T follicular helper cell (primary cell): ENCODE measurements at regions not wholly inside any gene's neighbourhood (a gene's known extent, or its start where the extent isn't known, plus 50 kb on each side); places are given as distances from the start of the nearest gene placed in this dataset.
"Not testable (repeated sequence)": the region's sequence is repeated elsewhere in the genome, so short reads cannot be mapped to it uniquely, and the experiment has no call there.

Experiments
- DNase-seq: peaks from one replicate; pipeline ENCODE4 v3.0.0-alpha.2; 2020; ENCODE audit warnings: low read depth

DNA sequence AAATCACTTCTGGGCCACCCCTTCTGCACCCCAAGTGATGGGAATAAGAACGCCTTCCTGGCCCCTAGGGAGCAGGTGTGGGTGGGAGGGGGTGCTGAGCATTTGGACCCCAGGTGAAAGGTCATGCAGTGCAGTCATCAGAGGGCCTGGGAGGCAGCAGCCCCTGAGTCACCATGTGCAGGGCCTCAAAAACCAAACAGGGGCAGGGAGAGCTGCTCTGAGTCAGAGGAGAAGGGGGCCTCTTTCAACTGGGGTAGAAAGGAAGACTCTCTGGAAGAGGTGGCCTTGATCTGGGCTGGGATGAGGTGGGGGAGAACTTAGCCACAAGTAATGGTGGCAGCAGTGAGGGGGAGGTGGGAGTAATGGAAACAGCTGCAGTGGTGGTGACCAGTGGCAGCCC, 164.3 kb downstream of the BUB3 start:
- DNase-seq = no peak

DNA sequence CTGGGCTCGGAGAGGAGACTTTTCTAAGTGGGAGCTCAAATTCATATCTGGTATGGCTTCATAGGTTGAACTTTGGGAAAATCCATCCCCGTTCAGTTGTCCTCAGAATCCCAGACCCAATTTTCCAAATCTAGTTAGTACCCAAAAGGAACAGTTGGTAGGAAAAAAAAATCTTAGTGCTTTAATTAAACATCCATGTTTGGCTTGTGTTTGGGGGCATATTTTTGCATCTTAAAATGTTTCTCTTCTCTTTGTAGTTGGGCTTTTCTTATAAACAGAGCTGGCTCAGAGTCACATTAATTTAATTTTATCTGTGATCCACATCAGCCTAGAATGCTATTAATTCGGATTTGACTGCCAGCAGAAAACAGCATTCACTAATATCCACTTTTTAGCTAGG, 165.9 kb downstream of the BUB3 start:
- no peak for DNase-seq

DNA sequence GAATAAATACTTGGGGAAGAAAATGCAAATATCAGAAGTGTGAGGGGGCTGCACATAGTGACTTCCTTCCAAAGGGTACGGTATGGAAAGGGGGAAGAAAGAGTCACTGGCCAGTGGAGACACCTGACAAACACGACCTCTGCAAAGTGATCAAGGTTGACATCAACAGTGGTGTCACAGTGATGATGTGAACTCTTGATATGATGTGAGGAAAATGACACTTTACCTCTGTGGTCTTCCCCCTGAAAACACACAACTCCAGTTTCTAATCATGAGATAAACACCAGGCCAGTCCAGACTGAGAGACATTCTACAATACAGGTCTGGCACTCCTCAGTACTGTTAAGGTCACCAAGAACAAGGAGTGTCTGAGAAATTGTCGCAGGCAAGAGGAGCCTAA, 169.7 kb downstream of the BUB3 start:
- no peak for DNase-seq

DNA sequence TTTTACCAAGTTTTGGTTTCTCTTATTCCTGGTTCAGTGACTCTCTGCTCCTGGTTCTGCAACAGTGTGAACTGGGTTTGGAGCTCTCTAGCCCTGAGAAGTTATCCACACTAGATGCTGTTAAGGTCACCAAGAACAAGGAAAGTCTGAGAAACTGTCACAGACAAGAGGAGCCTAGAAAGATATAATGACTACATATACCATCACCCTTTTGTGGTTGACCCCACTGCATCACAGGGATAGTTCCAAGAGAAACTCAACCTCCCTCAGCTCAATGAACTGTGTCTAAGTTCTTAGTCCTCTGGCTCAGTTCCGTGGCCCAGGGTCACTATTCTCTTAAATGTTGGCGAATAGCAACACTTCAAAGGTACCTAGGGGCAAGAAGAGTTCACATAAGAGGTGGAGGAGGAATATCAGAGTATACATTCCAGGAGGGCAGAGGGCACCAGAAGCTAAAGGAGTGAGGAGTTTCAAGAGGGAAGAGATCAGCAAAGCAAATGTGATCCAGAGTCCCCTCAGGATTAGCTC, 171.5 kb downstream of the BUB3 start:
- no peak for DNase-seq

DNA sequence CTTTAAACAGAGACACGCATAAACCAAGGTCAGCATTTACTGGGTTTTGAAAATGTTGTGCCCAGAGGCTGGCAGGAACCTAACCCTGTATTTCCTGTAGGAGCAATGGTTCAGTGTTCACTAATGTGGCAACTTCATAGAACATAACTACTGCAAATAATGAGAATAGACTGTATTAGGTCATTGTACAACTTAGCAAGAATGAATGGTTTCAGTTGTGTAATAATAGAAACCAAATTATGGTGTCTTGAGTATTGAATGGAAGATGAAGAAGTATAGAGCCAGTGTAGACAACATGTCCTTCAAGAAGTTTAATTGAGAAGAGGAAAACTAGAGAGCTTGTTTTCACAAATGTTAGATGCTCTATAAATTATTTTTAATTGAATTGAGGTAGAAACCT, 172.5 kb downstream of the BUB3 start:
- no peak for DNase-seq

DNA sequence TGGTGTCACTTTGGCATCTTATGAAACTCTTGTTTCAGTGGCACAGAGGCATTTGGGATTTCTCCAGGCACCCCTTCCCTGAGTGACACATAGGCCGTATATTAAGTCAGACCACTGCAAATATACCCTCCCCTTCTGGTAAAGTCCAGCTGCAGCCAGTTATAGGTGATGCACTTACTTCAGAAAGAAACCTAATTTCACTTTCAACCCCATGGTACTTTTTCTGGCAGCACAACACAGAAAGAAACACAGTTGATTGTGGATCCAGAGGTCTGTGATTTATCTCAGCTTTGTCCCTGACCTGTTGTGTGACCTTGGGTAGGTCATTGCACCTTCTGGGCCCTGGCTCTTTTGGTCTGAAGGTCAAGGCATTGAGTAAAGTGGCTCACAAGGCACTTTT, 173.2 kb downstream of the BUB3 start:
- no peak for DNase-seq

DNA sequence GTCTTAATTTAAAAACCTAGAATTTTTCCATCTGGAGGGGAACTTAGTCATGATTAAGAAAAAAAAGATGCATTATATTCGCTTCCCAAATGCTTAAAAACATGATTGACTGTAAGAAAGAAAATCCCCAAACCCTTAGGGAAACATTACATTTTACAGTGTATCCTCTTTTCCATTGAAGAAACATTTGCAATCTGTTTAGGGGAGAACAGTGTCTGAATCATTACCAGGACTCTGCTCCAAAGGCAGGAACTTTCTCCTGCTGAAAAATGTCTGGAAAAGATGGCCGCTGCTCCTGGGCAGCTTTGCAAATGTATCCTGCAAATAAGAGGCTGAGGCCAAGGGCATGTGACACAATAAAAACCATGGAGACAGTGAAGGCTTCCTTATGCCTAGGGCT, 173.7 kb downstream of the BUB3 start:
- DNase-seq = no peak

DNA sequence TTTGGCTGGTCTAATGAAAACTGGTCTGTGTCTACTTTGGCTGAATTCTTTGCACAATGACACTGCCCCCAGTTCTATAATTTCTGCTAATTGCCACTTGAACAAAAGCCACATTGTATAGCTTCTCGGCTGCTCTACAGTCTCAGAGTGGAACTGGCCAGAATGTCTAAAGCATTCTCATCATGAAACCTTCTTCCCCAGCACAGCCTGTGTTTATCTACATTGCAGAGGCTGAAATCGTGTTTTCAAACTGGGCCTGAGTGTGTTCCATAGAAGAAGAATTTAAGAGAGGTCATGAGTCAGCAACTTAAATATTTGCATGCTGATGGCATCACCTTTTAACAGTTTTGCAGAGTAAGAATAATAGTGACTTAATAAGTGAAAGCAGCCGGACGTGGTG, 177.2 kb downstream of the BUB3 start:
- no peak for DNase-seq

DNA sequence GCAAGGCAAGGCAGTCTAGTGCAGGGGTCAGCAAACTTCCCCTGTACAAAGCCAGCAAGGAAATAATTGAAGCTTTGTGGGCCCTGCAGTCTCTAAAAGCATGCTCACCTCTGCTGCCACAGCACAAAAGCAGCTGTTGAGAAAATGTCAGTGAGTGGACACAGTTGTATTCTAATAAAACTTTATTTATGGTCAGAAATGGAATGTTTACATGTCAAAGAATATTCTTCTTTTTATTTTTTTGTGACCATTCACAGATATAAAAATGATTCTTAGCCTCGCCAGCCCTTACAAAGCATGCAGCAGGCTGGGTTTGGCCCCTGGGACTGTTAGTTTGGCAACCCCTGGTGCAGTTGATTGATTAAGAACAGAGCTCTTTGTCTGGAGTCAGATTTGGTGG, 192.4 kb downstream of the BUB3 start:
- no peak for DNase-seq

DNA sequence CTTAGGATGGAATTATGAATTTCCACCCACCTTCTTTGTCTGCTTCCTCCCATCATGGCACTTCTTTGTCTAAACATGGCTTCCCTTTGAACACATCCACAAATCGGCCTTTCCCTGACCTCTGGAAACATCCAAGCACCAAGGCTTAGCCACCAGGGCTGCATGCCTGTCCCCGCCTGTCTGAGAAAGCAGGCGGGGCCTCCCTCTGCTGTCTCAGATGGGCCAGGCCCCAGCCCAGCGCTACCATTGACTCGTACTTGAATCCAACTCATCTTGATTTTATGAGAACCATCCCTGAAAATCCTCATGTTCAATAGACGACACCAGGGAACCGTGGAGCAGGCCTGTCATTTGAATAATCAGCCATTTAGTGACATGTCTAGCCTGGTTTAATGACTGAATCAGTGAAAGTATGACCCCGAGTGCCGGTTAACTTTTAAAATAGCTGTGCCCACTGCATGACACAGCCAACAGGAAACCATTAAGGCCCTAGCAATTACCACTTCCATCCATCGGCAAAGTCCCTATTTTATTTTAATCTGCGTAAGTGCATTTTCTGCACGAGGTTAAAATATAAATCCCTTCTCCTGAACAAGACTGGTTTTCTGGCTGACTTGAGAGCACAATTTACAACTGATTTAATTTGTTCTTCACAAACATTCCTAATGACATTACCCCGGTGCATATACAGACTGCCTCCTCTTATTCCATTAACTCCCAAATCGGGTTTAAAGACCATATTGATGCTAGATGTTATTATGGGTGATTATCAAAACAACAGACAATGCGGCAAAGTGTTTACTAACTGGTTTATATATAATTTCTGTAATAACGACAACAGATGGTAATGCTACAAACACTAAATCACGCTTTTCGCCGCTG, 194.7 kb downstream of the BUB3 start:
- no peak for DNase-seq

DNA sequence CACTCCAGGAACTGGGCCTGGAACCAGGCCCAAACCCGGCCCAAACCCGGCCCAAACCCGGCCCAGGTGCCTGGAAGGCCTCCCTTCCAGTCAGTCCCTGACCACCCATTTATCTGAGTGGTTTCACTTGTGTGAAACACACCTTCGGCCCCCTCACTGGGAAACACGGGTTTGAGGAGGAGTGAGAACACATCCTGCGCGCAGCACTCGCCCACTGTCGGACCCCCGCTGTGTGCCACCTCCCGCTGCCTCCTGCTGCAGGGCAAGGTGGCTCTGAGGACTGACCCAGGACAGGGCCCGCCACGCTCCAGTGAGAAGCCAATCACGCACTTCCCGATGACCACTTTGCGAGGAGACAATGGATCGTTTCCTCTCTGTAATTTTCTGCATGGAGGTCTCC, 197.5 kb downstream of the BUB3 start:
- no peak for DNase-seq

DNA sequence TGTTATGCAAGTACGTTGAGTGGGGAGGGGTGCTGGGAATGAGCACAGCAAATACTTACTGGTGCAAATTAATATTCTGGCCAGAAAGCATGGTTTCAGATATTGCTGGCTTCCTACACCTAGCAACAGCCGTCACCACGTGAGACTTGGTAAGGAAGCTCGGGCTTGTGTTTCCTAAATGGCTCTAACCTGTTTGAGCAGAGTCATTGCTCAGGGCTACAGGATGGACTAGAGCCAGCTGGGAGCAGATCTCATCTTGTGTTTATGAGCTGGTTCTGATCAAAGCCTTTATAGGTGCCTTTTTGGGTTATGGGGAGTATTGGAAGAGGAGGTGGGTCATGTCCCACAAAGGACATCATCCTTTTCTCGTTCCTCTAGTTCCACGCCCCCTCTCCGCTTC, 200.3 kb downstream of the BUB3 start:
- DNase-seq = no peak

DNA sequence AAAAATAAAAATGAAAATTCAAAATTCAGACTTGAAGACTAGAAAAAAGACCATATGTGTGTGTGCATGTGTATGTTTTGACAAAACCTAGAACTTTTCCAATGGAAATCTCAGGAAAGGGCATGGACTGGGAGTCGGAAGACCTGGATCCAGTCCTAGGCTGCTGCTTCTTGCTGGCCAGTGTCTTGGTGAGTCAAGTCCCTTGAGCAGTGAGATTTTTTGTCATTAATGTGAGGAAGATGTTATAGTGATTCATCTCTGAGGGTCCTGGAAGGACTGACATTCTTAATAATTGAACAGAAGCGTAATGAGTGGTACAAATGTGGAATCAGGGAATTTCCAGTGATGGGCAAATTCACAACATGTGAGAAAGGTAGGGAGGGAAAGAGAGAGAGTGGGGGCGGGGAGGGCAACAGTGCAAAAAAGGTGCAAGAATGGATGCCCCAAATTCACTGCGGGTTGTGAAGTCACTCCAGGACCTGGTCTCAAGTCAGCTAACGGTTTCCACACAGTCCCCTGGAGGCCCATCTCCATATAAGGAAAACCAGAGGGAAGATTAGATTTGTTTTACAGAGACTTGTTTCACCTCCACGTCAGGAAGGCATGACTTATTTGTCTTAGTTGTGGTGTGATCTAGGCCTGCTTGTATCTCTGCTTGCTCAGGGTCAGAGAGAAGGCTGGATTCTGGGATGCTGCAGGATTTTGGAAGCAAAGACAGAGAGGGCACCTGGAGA, 201.7 kb downstream of the BUB3 start:
- DNase-seq = no peak

DNA sequence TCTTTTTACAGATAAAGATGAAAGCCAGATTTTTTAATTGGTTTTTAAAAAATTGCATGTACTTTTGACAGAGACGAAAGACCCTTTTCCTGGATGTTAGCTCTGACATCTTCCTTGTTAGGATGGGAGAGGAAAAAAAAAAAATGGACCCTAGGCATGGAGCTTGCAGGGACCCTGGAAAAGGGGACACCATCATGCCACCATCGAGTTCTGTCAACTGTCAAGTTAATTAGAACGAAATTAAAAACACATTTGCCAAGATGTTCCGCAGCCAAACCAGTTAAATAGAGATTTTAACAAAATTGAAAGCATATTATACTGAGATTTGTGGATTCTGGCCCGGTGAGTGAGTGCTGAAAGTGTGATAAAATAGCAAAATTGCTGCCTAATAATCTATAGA, 202.6 kb downstream of the BUB3 start:
- DNase-seq = no peak

DNA sequence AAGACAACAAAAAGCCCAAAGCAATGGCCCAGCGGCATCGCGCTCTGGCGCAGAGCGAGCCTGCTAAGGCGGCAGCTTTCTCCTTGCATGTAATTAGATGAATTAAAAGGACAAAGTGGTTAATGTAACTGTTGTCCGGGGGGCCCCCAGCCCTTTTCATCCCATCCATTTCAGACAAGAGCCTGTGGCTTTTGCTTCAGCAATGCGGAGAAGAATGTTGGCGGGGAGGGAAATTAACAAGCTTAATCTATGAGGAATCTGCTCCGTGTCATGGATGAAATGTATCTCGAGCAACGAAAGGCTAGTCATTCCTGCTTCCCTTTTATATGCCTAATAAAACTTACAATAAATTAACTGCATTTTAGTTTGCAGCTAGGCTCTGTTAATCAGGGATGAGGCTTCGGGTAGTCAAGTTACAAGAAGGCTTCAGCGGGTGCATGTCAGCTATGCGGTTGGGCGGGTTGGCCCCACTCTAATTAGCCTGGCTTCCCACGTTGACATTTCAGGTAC, 203.3 kb downstream of the BUB3 start:
- DNase-seq = no peak

DNA sequence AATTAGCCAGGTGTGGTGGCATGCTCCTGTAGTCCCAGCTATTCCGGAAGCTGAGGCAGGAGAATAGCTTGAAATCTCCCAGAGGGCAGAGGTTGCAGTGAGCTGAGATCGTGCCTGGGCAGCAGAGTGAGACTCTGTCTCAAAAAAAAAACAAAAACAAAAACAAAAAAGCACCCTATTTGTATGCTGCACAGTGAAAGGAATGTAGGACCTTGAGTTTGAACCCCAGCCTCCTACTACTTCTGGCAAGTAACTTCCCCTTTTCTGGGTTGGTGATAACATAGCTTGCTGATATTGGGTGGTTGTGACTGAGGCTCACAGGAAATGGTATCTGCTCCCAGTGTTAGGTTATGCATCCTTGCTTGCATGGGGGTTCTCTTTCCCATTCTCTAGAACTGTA, 205.3 kb downstream of the BUB3 start:
- DNase-seq = no peak

DNA sequence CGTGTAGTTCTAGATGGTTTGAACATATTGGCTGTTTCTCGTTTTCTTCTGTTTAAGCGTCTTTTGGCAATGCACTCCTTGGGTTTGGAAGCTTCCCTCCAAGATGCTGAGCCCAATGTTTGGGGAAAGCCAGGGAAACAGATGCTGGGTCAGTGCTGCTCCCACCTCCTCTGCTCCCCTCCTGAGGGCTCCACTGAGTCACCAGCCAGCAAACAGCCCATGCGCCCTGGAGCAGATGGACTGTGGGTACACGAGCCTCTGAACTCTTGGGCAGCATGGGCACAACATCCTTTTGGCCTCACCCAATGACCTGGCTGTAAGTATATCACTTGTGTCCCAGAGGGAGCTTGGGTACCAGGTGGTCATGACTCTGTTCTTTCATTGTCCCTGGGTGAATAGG, 207.6 kb downstream of the BUB3 start:
- no peak for DNase-seq

DNA sequence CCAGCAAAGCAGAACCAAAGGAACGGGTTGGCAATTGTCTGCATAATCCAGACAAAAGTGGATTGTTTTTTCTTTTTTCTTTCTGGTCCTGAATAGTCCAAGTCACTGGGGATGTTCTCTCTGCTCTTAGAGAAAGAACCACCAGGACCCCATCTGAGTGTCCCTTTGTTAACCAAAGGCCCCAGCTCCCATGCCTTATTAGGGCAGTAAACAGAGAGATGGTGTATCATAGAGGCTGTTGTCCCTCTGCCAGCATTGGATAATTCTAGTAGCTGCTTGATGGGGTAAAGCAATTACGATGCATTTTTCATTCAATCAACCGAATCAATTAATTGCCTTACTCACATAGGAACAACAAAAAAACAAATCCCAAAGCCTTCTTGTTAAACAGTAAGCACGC, 213.0 kb downstream of the BUB3 start:
- DNase-seq = no peak

DNA sequence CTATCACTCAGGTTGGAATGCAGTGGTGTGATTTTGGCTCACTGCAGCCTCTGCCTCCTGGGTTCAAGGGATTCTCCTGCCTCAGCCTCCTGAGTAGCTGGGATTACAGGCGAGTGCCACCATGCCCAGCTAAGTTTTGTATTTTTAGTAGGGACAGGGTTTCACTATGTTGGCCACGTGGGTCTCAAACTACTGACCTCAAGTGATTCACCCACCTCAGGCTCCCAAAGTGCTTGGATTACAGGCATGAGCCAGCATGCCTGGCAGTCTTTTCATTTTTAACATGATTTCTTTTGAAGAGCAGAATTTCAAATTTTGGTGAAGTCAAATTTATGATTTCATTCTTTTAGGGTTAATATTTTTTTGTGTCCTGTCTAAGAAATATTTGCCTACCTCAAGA, 217.4 kb downstream of the BUB3 start:
- not testable (repeated sequence) for DNase-seq

DNA sequence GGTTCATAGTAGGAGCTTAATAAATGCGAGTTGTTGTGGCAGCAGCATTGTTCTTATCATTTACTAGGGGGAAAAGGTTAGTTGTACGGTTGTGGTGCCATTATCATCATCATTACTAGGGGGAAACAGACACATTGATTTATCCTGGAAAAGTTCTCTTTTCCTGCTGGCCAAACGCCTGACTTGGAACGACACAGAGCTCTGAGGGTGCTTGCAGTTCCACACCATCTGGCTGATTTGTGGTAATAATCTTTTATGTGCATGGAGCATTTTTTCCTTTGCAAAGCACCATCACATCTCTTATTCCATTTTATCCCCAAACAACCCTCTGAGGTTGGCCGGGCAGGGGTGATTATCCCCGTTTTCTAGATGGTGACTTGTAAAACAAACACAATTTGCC, 219.4 kb downstream of the BUB3 start:
- DNase-seq = no peak

DNA sequence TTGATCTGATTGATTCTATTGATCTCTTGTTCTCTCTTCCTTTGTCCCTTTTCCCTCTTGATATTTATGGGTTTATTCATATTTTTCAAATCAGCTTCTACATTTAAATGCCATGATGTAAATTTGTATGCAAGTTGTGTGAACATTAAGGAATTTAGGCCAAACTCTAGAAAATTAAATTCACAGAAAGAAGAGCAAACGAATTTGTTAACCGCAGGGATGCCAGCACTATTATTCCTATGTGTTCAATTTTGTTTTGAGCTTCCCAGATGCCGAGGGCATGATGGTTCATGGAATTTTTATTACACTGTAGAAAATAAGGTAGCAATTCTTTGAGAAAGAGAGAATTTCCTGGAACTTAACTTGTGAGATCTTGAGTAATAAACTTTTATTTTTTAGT, 220.9 kb downstream of the BUB3 start:
- no peak for DNase-seq

DNA sequence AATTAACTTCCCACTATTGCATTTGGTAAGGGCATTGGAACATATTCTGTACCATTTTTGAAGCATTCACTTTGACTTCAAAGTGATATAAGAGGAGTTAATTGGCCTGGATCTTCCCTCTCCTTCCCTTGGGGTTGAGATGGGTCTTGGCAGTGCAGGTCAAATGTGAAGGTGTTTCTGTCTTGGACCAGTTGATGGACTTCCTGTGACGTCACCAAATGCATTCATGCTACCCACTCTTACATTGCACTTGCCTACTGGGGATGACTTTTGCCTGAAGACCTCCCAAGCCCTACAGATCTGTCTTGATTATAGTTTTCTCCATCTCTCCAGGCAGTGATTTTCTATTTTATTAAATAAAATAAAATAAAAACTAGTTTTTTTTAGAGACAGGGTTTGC, 221.5 kb downstream of the BUB3 start:
- no peak for DNase-seq

DNA sequence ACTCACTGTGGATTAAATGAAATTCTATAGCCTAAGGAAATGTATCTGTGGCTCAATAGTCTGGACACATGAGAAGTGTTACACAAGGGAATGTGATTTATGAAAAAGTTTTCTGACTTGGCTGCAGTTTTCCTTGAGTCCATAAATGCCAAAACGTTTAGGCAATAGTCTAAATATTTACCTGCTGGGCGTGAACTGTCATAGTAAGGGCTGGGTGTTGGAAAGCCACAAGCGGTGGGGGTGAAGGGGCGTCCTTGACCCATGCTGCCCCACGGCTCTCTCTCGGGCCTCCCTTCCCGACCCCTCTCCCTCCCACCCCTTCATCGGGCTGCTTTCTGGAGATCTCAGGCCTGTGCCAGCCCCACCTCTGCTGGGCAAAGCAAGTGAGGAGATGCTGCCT, 223.7 kb downstream of the BUB3 start:
- no peak for DNase-seq
